GM12873 (cell line): ENCODE measurements at regions not wholly inside any gene's neighbourhood (a gene's known extent, or its start where the extent isn't known, plus 50 kb on each side); places are given as distances from the start of the nearest gene placed in this dataset.

Experiments
- CTCF ChIP-seq: IDR thresholded peaks from 2 replicates; pipeline ENCODE4 v1.5.1; 2012; ENCODE audit warnings: low read depth, mild to moderate bottlenecking, moderate library complexity, low read length, control low read depth; ENCODE audit not compliant: insufficient read depth; ENCODE audit errors: missing control alignments

- no peak for TF ChIP-seq CTCF
These were observed 82.9 kb downstream of the ZNF737 start for GRCh38 chr19:20482721-20483120.

GRCh38 chr19:20481736-20482135 is 83.8 kb downstream of the ZNF737 start:
- no peak for TF ChIP-seq CTCF

- TF ChIP-seq CTCF: no peak
These were observed 86.1 kb downstream of the ZNF737 start for GRCh38 chr19:20479483-20479882.

DNA sequence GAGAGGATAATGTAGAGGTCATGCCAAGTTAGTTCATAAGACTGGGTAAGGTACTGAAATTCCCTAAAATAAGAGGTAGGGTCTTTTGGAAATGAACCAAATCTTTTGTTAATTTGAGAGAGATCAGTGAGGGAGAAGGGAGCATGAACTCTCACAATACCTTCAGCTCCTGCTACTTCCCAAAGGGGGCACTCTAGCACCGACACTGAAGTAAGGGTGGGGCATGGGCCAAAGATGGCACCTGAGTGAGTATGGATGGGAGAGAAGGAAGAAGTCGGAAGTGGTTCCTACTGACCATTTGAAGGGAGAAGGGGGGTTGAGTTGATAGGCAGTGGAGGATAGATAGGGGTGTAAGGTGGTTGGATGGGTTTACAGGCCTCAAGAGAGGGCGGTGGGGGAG is 86.6 kb downstream of the ZNF737 start:
- TF ChIP-seq CTCF: no peak

DNA sequence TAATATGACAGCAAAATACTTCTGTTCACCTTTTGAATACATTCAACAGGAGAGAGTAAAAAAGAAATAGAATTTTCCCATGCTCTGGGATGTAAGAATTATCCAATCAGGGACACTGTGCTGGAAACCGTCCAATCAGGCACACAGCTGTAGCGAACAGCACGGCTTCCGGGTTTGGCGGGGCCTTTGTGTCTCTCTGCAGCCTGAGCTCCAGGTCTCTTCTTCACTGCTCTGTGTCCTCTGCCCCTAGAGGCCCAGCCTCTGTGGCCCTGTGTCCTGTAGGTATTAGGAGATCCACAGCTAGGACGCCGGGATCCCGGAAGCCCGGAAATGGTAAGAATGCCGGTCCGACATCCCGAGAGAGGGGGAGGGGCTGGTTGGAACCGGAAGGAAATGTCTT is 92.7 kb downstream of the ZNF737 start:
- no peak for TF ChIP-seq CTCF

DNA sequence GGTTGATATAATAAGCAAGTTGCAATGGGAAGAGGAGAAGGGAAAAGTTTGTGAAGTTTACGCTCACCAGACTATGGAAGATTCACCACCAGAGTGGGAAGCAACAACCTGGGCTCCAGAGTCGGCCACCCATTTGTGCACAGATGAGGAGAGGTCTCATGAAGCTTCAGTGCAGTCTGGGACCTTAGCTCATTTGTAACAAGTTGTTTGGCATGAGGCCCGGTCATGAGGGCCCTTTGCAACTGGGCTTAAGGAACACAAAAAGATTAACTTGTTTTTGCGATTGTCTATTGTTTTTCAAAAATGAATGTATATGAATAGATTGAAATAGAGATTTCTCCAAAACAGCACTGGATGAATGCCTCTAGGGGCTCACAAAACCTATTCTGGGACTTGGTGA is 94.2 kb downstream of the ZNF737 start:
- TF ChIP-seq CTCF: no peak

DNA sequence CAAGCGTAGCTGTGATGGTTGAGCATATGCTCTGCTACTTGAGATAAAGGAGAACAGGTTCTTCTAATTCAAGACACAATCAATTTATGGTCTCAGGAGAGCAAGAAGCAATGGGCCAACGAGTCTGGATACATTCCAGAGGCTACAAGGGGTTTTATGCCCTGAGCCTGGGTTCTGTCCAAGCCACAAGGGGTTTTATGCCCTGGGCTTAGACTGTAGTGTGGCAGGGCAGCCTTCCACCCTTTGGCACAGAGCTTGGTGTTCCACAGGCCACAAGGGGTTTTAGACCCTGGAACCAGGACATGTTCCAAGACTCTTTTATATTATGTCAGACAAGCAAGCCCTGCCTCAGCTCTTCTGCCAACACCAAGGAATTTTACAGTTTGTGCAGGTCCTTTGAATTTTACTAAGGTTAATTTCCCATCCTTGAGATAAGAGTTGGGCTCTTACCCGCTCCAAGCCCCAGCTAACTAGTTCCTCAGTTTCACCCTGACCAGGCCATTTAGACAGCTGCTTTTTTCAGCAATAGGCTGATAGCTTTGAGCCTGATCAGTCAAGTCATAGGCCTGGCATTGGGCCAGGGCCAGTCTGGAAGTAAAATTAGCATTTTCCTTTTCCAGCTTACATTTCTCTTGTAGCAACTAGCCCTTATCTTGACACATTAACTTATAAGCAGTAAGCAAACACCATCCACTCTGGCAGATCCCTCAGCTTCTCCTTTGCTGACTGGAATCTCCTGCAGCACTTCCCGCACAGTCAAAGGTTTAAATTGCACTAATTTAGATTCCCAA is 95.0 kb downstream of the ZNF737 start:
- TF ChIP-seq CTCF: no peak
